Transverse colon (tissue), 4 donors: ENCODE measurements at regions not wholly inside any gene's neighbourhood (a gene's known extent, or its start where the extent isn't known, plus 50 kb on each side); places are given as distances from the start of the nearest gene placed in this dataset.

Experiments
- POLR2A ChIP-seq: fragments of 450-650 bp; IDR thresholded peaks from one replicate; pipeline ENCODE4 v1.6.1; 2016; ENCODE audit warnings: antibody characterized with exemption, mild to moderate bottlenecking, moderate library complexity
- POLR2AphosphoS5 ChIP-seq, 3 donors: sonication (generic); formaldehyde crosslinking; IDR thresholded peaks; one replicate each; pipeline ENCODE4 v1.6.1; 2016; ENCODE audit warnings: antibody characterized with exemption in 3 of 3
- TF ChIP-seq, protein P1 (sequence below), 5 experiments: fragments of 200-600 bp in 3 of 5; fragments of 450-650 bp in 2 of 5; sonication (generic) in 3 of 5; IDR thresholded peaks; 1 replicate in 2 of 5; 2 replicates in 3 of 5; pipeline ENCODE4 v1.5.1; 2016 to 2017; ENCODE audit warnings: antibody characterized with exemption in 5 of 5, inconsistent platforms in 3 of 5, mild to moderate bottlenecking in 2 of 5, moderate library complexity in 1 of 5

DNA sequence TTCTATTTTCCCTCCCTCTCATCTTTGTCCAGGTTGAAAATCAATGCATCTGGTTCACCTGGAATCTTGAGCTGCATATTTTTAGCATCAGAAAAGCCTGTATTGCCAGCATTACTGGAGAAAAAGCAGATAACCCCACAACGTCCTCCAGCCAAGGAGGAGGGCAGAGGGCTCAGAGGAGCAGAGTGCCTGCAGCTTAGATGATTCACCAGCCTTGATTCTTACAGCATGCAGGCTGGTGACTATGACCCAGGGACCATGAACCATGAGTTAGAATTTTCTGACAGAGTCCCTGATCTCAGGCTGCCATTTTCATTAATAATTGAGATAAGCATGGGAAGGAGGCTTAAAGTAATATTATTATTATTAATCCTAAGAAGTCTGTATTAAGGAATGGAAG, 278.2 kb downstream of the BRINP1 start:
- TF ChIP-seq, protein P1, sequence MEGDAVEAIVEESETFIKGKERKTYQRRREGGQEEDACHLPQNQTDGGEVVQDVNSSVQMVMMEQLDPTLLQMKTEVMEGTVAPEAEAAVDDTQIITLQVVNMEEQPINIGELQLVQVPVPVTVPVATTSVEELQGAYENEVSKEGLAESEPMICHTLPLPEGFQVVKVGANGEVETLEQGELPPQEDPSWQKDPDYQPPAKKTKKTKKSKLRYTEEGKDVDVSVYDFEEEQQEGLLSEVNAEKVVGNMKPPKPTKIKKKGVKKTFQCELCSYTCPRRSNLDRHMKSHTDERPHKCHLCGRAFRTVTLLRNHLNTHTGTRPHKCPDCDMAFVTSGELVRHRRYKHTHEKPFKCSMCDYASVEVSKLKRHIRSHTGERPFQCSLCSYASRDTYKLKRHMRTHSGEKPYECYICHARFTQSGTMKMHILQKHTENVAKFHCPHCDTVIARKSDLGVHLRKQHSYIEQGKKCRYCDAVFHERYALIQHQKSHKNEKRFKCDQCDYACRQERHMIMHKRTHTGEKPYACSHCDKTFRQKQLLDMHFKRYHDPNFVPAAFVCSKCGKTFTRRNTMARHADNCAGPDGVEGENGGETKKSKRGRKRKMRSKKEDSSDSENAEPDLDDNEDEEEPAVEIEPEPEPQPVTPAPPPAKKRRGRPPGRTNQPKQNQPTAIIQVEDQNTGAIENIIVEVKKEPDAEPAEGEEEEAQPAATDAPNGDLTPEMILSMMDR (IDR thresholded peaks at IDR 0.05), result no peak
- TF ChIP-seq POLR2A (no peak), POLR2AphosphoS5 (IDR thresholded peaks at IDR 0.05) (no peak)
